Uterus (tissue), 2 donors: ENCODE measurements at regions not wholly inside any gene's neighbourhood (a gene's known extent, or its start where the extent isn't known, plus 50 kb on each side); places are given as distances from the start of the nearest gene placed in this dataset.

Source experiments
- POLR2A ChIP-seq, 2 donors: fragments of 450-650 bp; IDR thresholded peaks; one replicate each; pipeline ENCODE4 v1.6.1; 2016; ENCODE audit warnings: antibody characterized with exemption in 2 of 2, mild to moderate bottlenecking in 1 of 2, moderate library complexity in 1 of 2
- TF ChIP-seq, protein P1 (sequence below), 4 experiments: fragments of 200-600 bp in 2 of 4; fragments of 450-650 bp in 2 of 4; sonication (generic) in 2 of 4; IDR thresholded peaks; one replicate each; pipeline ENCODE4 v1.5.1; 2016 to 2019; ENCODE audit warnings: antibody characterized with exemption in 4 of 4, mild to moderate bottlenecking in 2 of 4, moderate library complexity in 1 of 4

DNA sequence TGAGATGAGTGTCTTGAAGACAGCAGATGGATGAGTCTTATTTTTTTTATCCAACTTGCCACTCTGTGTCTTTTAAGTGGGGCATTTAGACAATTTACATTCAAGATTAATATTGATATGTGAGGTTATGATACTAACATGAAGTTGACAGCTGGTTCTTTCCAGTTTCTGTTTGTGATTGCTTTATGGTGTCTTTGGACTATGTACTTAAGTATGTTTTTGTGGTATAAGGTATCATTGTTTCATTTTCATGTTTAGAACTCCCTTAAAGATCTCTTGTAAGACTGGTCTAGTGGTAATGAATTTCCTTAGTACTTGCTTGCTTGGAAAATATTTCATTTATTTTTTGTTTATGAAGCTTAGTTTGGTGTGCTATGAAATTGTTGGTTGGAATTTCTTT, 550.3 kb upstream of the NOVA1 start:
- TF ChIP-seq, protein P1, sequence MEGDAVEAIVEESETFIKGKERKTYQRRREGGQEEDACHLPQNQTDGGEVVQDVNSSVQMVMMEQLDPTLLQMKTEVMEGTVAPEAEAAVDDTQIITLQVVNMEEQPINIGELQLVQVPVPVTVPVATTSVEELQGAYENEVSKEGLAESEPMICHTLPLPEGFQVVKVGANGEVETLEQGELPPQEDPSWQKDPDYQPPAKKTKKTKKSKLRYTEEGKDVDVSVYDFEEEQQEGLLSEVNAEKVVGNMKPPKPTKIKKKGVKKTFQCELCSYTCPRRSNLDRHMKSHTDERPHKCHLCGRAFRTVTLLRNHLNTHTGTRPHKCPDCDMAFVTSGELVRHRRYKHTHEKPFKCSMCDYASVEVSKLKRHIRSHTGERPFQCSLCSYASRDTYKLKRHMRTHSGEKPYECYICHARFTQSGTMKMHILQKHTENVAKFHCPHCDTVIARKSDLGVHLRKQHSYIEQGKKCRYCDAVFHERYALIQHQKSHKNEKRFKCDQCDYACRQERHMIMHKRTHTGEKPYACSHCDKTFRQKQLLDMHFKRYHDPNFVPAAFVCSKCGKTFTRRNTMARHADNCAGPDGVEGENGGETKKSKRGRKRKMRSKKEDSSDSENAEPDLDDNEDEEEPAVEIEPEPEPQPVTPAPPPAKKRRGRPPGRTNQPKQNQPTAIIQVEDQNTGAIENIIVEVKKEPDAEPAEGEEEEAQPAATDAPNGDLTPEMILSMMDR (IDR thresholded peaks at IDR 0.05) = no peak
- TF ChIP-seq POLR2A (IDR thresholded peaks at IDR 0.05) = no peak
